ENCODE measurements at regions not wholly inside any gene's neighbourhood (a gene's known extent, or its start where the extent isn't known, plus 50 kb on each side); places are given as distances from the start of the nearest gene placed in this dataset.

DNA sequence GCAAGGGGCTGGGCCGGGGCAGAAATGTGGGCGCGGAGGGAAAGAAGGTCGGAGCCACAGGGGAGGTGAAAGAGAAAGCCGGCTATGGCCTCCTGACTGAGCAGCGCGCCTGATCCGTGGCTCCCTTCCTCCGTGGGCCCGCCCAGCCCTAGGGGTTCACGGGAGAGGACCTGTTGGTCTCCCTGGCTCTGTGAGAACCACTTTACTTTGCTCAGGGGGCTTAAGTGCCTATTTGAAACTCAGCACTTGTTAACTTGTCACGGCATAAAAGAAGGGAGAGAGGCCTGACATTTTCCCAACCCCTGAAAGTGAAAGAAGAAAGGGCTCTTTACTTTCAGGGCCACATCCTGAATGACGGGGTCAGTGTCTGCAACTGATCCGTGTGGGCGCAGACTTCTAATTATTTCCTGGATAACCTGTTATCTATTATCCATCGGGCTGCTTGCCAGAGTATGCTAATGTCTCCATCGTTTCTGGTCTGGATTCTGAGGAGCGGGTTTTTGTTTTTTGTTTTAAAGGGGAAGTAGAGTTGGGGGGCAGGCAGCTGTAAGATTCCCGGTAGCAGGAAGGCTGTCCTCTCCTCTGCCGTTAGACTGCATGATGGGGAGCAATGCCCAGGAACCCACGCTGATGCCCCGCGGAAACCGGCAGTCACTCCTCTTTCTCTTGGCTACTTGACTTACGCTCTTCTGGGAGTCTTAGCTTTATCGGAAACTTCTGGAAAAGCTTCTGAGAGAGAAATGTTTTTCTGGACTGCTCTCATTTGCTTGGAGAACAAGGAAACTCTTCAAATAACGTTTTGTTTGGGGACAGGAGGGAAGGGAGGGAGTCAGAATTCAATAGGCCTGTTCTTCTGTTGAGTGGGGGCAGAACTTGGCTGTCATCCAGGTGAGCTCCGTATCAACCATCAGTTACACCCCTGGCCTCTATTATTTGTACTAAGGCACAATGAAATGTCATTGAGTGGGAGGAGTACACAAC lies 127.7 kb upstream of the MAX start (continued):
- 0 out of 2 replicates have a peak, but pooled peaks have one; percentile 27 for TF ChIP-seq PHF21A (CRISPR knock-in tag; IDR thresholded peaks at IDR 0.05)
- TF ChIP-seq, protein P1, sequence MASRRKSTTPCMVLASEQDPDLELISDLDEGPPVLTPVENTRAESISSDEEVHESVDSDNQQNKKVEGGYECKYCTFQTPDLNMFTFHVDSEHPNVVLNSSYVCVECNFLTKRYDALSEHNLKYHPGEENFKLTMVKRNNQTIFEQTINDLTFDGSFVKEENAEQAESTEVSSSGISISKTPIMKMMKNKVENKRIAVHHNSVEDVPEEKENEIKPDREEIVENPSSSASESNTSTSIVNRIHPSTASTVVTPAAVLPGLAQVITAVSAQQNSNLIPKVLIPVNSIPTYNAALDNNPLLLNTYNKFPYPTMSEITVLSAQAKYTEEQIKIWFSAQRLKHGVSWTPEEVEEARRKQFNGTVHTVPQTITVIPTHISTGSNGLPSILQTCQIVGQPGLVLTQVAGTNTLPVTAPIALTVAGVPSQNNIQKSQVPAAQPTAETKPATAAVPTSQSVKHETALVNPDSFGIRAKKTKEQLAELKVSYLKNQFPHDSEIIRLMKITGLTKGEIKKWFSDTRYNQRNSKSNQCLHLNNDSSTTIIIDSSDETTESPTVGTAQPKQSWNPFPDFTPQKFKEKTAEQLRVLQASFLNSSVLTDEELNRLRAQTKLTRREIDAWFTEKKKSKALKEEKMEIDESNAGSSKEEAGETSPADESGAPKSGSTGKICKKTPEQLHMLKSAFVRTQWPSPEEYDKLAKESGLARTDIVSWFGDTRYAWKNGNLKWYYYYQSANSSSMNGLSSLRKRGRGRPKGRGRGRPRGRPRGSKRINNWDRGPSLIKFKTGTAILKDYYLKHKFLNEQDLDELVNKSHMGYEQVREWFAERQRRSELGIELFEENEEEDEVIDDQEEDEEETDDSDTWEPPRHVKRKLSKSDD (CRISPR knock-in tag; IDR thresholded peaks at IDR 0.05; ENCODE audit: low read depth) = no peak
- no peak for TF ChIP-seq ETV6 (CRISPR knock-in tag; conservative IDR thresholded peaks at IDR 0.05)
- TF ChIP-seq, protein P2, sequence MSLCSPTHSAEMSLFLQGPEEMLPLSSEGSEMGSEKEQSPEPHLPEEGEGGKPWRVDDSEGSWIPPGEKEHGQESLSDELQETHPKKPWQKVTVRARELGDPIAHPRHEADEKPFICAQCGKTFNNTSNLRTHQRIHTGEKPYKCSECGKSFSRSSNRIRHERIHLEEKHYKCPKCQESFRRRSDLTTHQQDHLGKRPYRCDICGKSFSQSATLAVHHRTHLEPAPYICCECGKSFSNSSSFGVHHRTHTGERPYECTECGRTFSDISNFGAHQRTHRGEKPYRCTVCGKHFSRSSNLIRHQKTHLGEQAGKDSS (CRISPR knock-in tag; IDR thresholded peaks at IDR 0.05; ENCODE audit: borderline replicate concordance, low read depth) = no peak
- TF ChIP-seq, protein P3, sequence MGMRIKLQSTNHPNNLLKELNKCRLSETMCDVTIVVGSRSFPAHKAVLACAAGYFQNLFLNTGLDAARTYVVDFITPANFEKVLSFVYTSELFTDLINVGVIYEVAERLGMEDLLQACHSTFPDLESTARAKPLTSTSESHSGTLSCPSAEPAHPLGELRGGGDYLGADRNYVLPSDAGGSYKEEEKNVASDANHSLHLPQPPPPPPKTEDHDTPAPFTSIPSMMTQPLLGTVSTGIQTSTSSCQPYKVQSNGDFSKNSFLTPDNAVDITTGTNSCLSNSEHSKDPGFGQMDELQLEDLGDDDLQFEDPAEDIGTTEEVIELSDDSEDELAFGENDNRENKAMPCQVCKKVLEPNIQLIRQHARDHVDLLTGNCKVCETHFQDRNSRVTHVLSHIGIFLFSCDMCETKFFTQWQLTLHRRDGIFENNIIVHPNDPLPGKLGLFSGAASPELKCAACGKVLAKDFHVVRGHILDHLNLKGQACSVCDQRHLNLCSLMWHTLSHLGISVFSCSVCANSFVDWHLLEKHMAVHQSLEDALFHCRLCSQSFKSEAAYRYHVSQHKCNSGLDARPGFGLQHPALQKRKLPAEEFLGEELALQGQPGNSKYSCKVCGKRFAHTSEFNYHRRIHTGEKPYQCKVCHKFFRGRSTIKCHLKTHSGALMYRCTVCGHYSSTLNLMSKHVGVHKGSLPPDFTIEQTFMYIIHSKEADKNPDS (CRISPR knock-in tag; IDR thresholded peaks at IDR 0.05) = no peak
- TF ChIP-seq CBFB (CRISPR knock-in tag; IDR thresholded peaks at IDR 0.05) = no peak
- TF ChIP-seq, protein P4, sequence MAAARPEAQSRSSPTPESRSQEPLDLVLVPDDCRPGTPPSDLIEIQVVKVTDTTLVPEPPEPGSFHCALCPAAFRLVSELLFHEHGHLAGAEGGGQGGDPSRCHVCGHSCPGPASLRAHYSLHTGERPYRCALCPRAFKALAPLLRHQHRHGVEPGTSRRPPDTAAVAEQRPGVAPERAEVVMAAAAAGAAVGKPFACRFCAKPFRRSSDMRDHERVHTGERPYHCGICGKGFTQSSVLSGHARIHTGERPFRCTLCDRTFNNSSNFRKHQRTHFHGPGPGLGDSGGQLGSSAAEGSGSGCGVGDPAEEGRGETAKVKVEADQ (CRISPR knock-in tag; IDR thresholded peaks at IDR 0.05; ENCODE audit: borderline replicate concordance) = no peak
- no peak for TF ChIP-seq ZNF724P (CRISPR knock-in tag; IDR thresholded peaks at IDR 0.05; ENCODE audit: borderline replicate concordance)
- TF ChIP-seq CREB1 (IDR thresholded peaks at IDR 0.05) = no peak
- TF ChIP-seq CREB1 (CRISPR knock-in tag; IDR thresholded peaks at IDR 0.05) = no peak
- TF ChIP-seq ZIK1 (CRISPR knock-in tag; IDR thresholded peaks at IDR 0.05; ENCODE audit: borderline replicate concordance, low read depth) = no peak
- no peak for TF ChIP-seq RFX1 (IDR thresholded peaks at IDR 0.05)
- TF ChIP-seq TEAD3 (CRISPR knock-in tag; optimal IDR thresholded peaks at IDR 0.05; ENCODE audit: borderline replicate concordance) = peak; percentile 23
- no peak for TF ChIP-seq ZKSCAN5 (CRISPR knock-in tag; IDR thresholded peaks at IDR 0.05)
- TF ChIP-seq, protein P5, sequence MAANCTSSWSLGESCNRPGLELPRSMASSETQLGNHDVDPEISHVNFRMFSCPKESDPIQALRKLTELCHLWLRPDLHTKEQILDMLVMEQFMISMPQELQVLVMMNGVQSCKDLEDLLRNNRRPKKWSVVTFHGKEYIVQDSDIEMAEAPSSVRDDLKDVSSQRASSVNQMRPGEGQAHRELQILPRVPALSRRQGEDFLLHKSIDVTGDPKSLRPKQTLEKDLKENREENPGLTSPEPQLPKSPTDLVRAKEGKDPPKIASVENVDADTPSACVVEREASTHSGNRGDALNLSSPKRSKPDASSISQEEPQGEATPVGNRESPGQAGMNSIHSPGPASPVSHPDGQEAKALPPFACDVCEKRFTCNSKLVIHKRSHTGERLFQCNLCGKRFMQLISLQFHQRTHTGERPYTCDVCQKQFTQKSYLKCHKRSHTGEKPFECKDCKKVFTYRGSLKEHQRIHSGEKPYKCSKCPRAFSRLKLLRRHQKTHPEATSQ (CRISPR knock-in tag; IDR thresholded peaks at IDR 0.05; ENCODE audit: borderline replicate concordance) = no peak
- TF ChIP-seq PAX8 (CRISPR knock-in tag; IDR thresholded peaks at IDR 0.05; ENCODE audit: borderline replicate concordance) = no peak
- no peak for TF ChIP-seq PLRG1 (conservative IDR thresholded peaks at IDR 0.05)
- no peak for TF ChIP-seq ZFP36L2 (CRISPR knock-in tag; IDR thresholded peaks at IDR 0.05)
- TF ChIP-seq ZNF530 (CRISPR knock-in tag; IDR thresholded peaks at IDR 0.05; ENCODE audit: low read depth) = no peak
- no peak for TF ChIP-seq RBAK (CRISPR knock-in tag; IDR thresholded peaks at IDR 0.05)
